HCT116 (cell line): ENCODE measurements at regions not wholly inside any gene's neighbourhood (a gene's known extent, or its start where the extent isn't known, plus 50 kb on each side); places are given as distances from the start of the nearest gene placed in this dataset.

Experiments
- ATAC-seq: fragments of 200-7000 bp; cut with Tn5 transposase; 2 replicates; pipeline ENCODE4 v1.9.1; 2020; ENCODE audit warnings: mild to moderate bottlenecking, moderate library complexity
- BruUV-seq: library from RNA; stranded (reverse); fragments of 400-500 nt; replicated peaks from 2 replicates; lab custom pipeline; 2021; lab: Mats Ljungman, UMichigan
- CTCF ChIA-PET: fragments of 300-600 bp; sonication (Branson Sonifier 250); formaldehyde crosslinking; loops from one replicate; lab custom pipeline; 2021; ENCODE audit warnings: antibody characterized with exemption; lab: Charles Lee
- POLR2A ChIA-PET: fragments of 300-600, 350-600 bp; sonication (Branson Sonifier 250); formaldehyde crosslinking; loops from one replicate; lab custom pipeline; 2021; ENCODE audit warnings: antibody characterized with exemption; lab: Charles Lee
- RAD21 ChIA-PET, 2 experiments: fragments of 300-600 bp; sonication (Branson Sonifier 250); formaldehyde crosslinking; loops; one replicate each; lab custom pipeline; 2023; ENCODE audit warnings: low total read pairs in 2 of 2; ENCODE audit not compliant: uncharacterized antibody in 2 of 2, unreplicated experiment in 2 of 2, low non-redundant PET in 1 of 2; lab: Charles Lee
- DNase-seq: peaks from one replicate; pipeline ENCODE4 v3.0.0-alpha.2; 2010; ENCODE audit warnings: low read depth, low spot score
- H2AFZ ChIP-seq: fragments of 200-600 bp; shearing (Covaris generic), sonication (generic); 2 replicates; pipeline ENCODE4 v1.6.1; 2017; ENCODE audit warnings: low read depth, mixed run types, mixed read lengths, antibody characterized with exemption, low read length; ENCODE audit not compliant: poor library complexity, severe bottlenecking
- H3K27ac ChIP-seq: 2 replicates; pipeline ENCODE4 v1.5.1; 2012; ENCODE audit warnings: low read depth, low read length
- H3K27me3 ChIP-seq: fragments of 200-600 bp; sonication (generic); 2 replicates; pipeline ENCODE4 v1.6.1; 2016; ENCODE audit warnings: mixed run types, low read length, mixed read lengths; ENCODE audit not compliant: insufficient read depth
- H3K36me3 ChIP-seq, 2 experiments: fragments of 200-500 bp in 1 of 2; fragments of 200-600 bp in 1 of 2; sonication (Bioruptor generic) in 1 of 2; sonication (generic) in 1 of 2; 2 replicates each; pipeline versions ENCODE4 v1.5.1 to v1.6.1; 2014 to 2016; ENCODE audit warnings: low read length in 2 of 2, inconsistent platforms in 1 of 2, mixed read lengths in 1 of 2, mixed run types in 1 of 2; ENCODE audit not compliant: insufficient read depth in 2 of 2, control insufficient read depth in 1 of 2
- H3K4me1 ChIP-seq, 2 experiments: fragments of 200-600 bp in 1 of 2; sonication (generic) in 1 of 2; 2 replicates each; pipeline versions ENCODE4 v1.5.1 to v1.6.1; 2012 to 2017; ENCODE audit warnings: low read length in 2 of 2, inconsistent platforms in 1 of 2, mild to moderate bottlenecking in 1 of 2, mixed read lengths in 1 of 2, mixed run types in 1 of 2, moderate library complexity in 1 of 2; ENCODE audit not compliant: insufficient read depth in 2 of 2, control insufficient read depth in 1 of 2
- H3K4me2 ChIP-seq: fragments of 200-600 bp; sonication (generic); 2 replicates; pipeline ENCODE4 v1.6.1; 2017; ENCODE audit warnings: mixed run types, low read length, mixed read lengths
- H3K4me3 ChIP-seq, 2 experiments: fragments of 200-600 bp in 1 of 2; sonication (generic) in 1 of 2; replicated peaks in 1 of 2; 2 replicates each; pipeline ENCODE4 v1.5.1; 2011 to 2016; ENCODE audit warnings: low read length in 2 of 2, control low read depth in 1 of 2, low read depth in 1 of 2, mild to moderate bottlenecking in 1 of 2, mixed read lengths in 1 of 2, mixed run types in 1 of 2
- H3K79me2 ChIP-seq: fragments of 200-600 bp; sonication (generic); 2 replicates; pipeline ENCODE4 v1.6.1; 2017; ENCODE audit warnings: mild to moderate bottlenecking, mixed run types, low read length, moderate library complexity, mixed read lengths; ENCODE audit not compliant: insufficient read depth
- H3K9ac ChIP-seq: fragments of 200-600 bp; sonication (generic); 2 replicates; pipeline ENCODE4 v1.6.1; 2016; ENCODE audit warnings: low read length, mixed read lengths
- H3K9me2 ChIP-seq: fragments of 200-600 bp; sonication (generic), shearing (Covaris generic); 2 replicates; pipeline ENCODE4 v1.6.1; 2017; ENCODE audit warnings: mixed run types, mild to moderate bottlenecking, moderate library complexity; ENCODE audit not compliant: insufficient read depth
- H3K9me3 ChIP-seq, 2 experiments: fragments of 200-500 bp in 1 of 2; fragments of 200-600 bp in 1 of 2; sonication (Bioruptor generic) in 1 of 2; sonication (generic) in 1 of 2; 2 replicates each; pipeline ENCODE4 v1.6.1; 2014 to 2017; ENCODE audit warnings: low read length in 2 of 2, mixed read lengths in 2 of 2, inconsistent platforms in 1 of 2, low read depth in 1 of 2, mild to moderate bottlenecking in 1 of 2, mixed run types in 1 of 2, moderate library complexity in 1 of 2; ENCODE audit not compliant: control insufficient read depth in 1 of 2, insufficient read depth in 1 of 2
- H4K20me1 ChIP-seq: fragments of 200-600 bp; sonication (generic), shearing (Covaris generic); 2 replicates; pipeline ENCODE4 v1.6.1; 2017; ENCODE audit warnings: mixed run types, mild to moderate bottlenecking, moderate library complexity; ENCODE audit not compliant: insufficient read depth
- ATF3 ChIP-seq: IDR thresholded peaks from 2 replicates; pipeline ENCODE4 v1.6.1; 2012
- CBX3 ChIP-seq: IDR thresholded peaks from 2 replicates; pipeline ENCODE4 v1.6.1; 2012; ENCODE audit warnings: low read depth
- CEBPB ChIP-seq: IDR thresholded peaks from 2 replicates; pipeline ENCODE4 v1.6.1; 2012; ENCODE audit warnings: low read depth
- EGR1 ChIP-seq: IDR thresholded peaks from 2 replicates; pipeline ENCODE4 v1.6.1; 2012; ENCODE audit warnings: low read depth
- ELF1 ChIP-seq: IDR thresholded peaks from 2 replicates; pipeline ENCODE4 v1.6.1; 2012; ENCODE audit warnings: low read depth, borderline replicate concordance
- EZH2 ChIP-seq: fragments of 200-600 bp; sonication (generic); IDR thresholded peaks from 2 replicates; pipeline ENCODE4 v1.6.1; 2017; ENCODE audit warnings: antibody characterized with exemption, mixed run types
- EZH2phosphoT487 ChIP-seq: fragments of 200-600 bp; IDR thresholded peaks from 2 replicates; pipeline ENCODE4 v1.6.1; 2018; ENCODE audit warnings: antibody characterized with exemption, borderline replicate concordance
- JUND ChIP-seq: IDR thresholded peaks from 2 replicates; pipeline ENCODE4 v1.6.1; 2012
- POLR2A ChIP-seq: IDR thresholded peaks from 2 replicates; pipeline ENCODE4 v1.7.0; 2011; ENCODE audit warnings: borderline replicate concordance; ENCODE audit not compliant: insufficient read depth, insufficient read length; ENCODE audit errors: extremely low read depth
- POLR2AphosphoS5 ChIP-seq: IDR thresholded peaks from 2 replicates; pipeline ENCODE4 v1.6.1; 2011; ENCODE audit warnings: mild to moderate bottlenecking, low read depth, low read length, moderate library complexity
- RAD21 ChIP-seq: IDR thresholded peaks from 2 replicates; pipeline ENCODE4 v1.6.1; 2012; ENCODE audit warnings: low read depth, mild to moderate bottlenecking
- SIN3A ChIP-seq: IDR thresholded peaks from 2 replicates; pipeline ENCODE4 v1.6.1; 2012; ENCODE audit warnings: low read depth
- SRF ChIP-seq: IDR thresholded peaks from 2 replicates; pipeline ENCODE4 v1.6.1; 2012; ENCODE audit warnings: low read depth
- TCF7L2 ChIP-seq: IDR thresholded peaks from 2 replicates; pipeline ENCODE4 v1.7.0; 2011; ENCODE audit warnings: borderline replicate concordance, inconsistent platforms; ENCODE audit not compliant: insufficient read depth, insufficient read length; ENCODE audit errors: extremely low read depth
- YY1 ChIP-seq: IDR thresholded peaks from 2 replicates; pipeline ENCODE4 v1.6.1; 2011; ENCODE audit warnings: low read length, low read depth, moderate library complexity, mild to moderate bottlenecking; ENCODE audit not compliant: insufficient replicate concordance; ENCODE audit errors: extremely low read depth
- ZFX ChIP-seq: fragments of 450-650 bp; IDR thresholded peaks from 2 replicates; pipeline ENCODE4 v1.6.1; 2017
- intact Hi-C: fragments of 100-400 bp; cut with micrococcal nuclease; formaldehyde crosslinking; loops from 2 replicates; pipeline ENCODE4 v1.10.0; 2022
- TF ChIP-seq, protein P1 (sequence below): IDR thresholded peaks from 2 replicates; pipeline ENCODE4 v1.6.1; 2012
- TF ChIP-seq, protein P2 (sequence below): IDR thresholded peaks from 2 replicates; pipeline ENCODE4 v1.6.1; 2012; ENCODE audit warnings: low read depth

GRCh38 chr6:153574231-153574630 lies 443.1 kb upstream of the RGS17 start:
- Histone ChIP-seq H3K27ac (no peak overlapping the region), H3K9me3 (no peaks in the 10 kb centered on the region), H2AFZ (no peak overlapping the region), H3K4me3 (no peak overlapping the region), H3K9ac (no peak overlapping the region), H3K4me2 (no peak overlapping the region), H3K9me2 (no peaks in the 10 kb centered on the region), H3K79me2 (no peaks in the 10 kb centered on the region), H3K27me3 (peaks cover 18% of the 10 kb centered on the region), H3K36me3 (no peaks in the 10 kb centered on the region), H4K20me1 (no peaks in the 10 kb centered on the region), H3K4me1 (no peaks in the 10 kb centered on the region)
- TF ChIP-seq POLR2AphosphoS5, result no peak
- TF ChIP-seq SRF, result no peak
- TF ChIP-seq RAD21, result no peak
- no peak for TF ChIP-seq SIN3A
- no peak for TF ChIP-seq ELF1
- no peak for TF ChIP-seq CBX3
- TF ChIP-seq EZH2, result no peak
- TF ChIP-seq EZH2phosphoT487, result no peak
- TF ChIP-seq ZFX, result no peak
- no peak for TF ChIP-seq YY1
- TF ChIP-seq, protein P1, sequence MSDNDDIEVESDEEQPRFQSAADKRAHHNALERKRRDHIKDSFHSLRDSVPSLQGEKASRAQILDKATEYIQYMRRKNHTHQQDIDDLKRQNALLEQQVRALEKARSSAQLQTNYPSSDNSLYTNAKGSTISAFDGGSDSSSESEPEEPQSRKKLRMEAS, result no peak
- TF ChIP-seq CEBPB, result no peak
- DNase-seq (no peak), ATAC-seq (no peak)
- no TSS peak for BruUV-seq
- ChIA-PET CTCF (no interaction called here), RAD21 (no interaction called here), POLR2A (no interaction called here)
- intact Hi-C loops, result no loop called here

- intact Hi-C loops, result no loop called here
- Histone ChIP-seq H3K4me3 (no peak overlapping the region), H3K9me3 (no peaks in the 10 kb centered on the region), H4K20me1 (no peaks in the 10 kb centered on the region), H3K4me2 (no peak overlapping the region), H2AFZ (no peak overlapping the region), H3K9me2 (no peaks in the 10 kb centered on the region), H3K27me3 (peaks cover 18% of the 10 kb centered on the region), H3K36me3 (no peaks in the 10 kb centered on the region), H3K4me1 (no peaks in the 10 kb centered on the region), H3K79me2 (no peaks in the 10 kb centered on the region), H3K27ac (no peak overlapping the region), H3K9ac (no peak overlapping the region)
- DNase-seq, result no peak
- ChIA-PET POLR2A (no interaction called here), CTCF (no interaction called here), RAD21 (no interaction called here)
- no TSS peak for BruUV-seq
- TF ChIP-seq RAD21 (no peak), EZH2 (no peak), POLR2A (no peak), SIN3A (no peak), YY1 (no peak), POLR2AphosphoS5 (no peak), ATF3 (no peak), EGR1 (no peak), TCF7L2 (no peak), JUND (no peak), CEBPB (no peak), SRF (no peak)
- TF ChIP-seq, protein P1, result no peak
- TF ChIP-seq, protein P2, sequence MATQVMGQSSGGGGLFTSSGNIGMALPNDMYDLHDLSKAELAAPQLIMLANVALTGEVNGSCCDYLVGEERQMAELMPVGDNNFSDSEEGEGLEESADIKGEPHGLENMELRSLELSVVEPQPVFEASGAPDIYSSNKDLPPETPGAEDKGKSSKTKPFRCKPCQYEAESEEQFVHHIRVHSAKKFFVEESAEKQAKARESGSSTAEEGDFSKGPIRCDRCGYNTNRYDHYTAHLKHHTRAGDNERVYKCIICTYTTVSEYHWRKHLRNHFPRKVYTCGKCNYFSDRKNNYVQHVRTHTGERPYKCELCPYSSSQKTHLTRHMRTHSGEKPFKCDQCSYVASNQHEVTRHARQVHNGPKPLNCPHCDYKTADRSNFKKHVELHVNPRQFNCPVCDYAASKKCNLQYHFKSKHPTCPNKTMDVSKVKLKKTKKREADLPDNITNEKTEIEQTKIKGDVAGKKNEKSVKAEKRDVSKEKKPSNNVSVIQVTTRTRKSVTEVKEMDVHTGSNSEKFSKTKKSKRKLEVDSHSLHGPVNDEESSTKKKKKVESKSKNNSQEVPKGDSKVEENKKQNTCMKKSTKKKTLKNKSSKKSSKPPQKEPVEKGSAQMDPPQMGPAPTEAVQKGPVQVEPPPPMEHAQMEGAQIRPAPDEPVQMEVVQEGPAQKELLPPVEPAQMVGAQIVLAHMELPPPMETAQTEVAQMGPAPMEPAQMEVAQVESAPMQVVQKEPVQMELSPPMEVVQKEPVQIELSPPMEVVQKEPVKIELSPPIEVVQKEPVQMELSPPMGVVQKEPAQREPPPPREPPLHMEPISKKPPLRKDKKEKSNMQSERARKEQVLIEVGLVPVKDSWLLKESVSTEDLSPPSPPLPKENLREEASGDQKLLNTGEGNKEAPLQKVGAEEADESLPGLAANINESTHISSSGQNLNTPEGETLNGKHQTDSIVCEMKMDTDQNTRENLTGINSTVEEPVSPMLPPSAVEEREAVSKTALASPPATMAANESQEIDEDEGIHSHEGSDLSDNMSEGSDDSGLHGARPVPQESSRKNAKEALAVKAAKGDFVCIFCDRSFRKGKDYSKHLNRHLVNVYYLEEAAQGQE, result no peak
- ATAC-seq, result no peak
Measured at GRCh38 chr6:153572371-153572770, 441.3 kb upstream of the RGS17 start.
